HepG2 (cell line): ENCODE measurements at regions not wholly inside any gene's neighbourhood (a gene's known extent, or its start where the extent isn't known, plus 50 kb on each side); places are given as distances from the start of the nearest gene placed in this dataset.

Experiments
- ATAC-seq: fragments of 200-7000 bp; cut with Tn5 transposase; 3 replicates; pipeline ENCODE4 v1.9.1; 2020; ENCODE audit warnings: mild to moderate bottlenecking, moderate library complexity
- BruUV-seq: library from RNA; stranded (reverse); fragments of 400-500 nt; replicated peaks from 2 replicates; lab custom pipeline; 2021; lab: Mats Ljungman, UMichigan
- CTCF ChIA-PET: fragments of 300-600 bp; formaldehyde crosslinking; extraction: SDS; loops from one replicate; lab custom pipeline; 2021; ENCODE audit warnings: low total read pairs, inconsistent platforms, low intra/inter-chr PET ratio; lab: Yijun Ruan, JAX
- POLR2A ChIA-PET: fragments of 350-600 bp; sonication (Branson Sonifier 250); formaldehyde crosslinking; loops from one replicate; lab custom pipeline; 2020; ENCODE audit warnings: antibody characterized with exemption, inconsistent platforms; lab: Yijun Ruan, JAX
- DNase-seq: peaks from one replicate; pipeline ENCODE4 v3.0.0-alpha.2; 2015; ENCODE audit warnings: low spot score
- FAIRE-seq: peaks from 3 replicates; lab custom pipeline; 2011; peaks lifted over from hg19 to GRCh38; lab: Jason Lieb, UNC
- H2AFZ ChIP-seq: one replicate; pipeline ENCODE4 v1.6.1; 2011; ENCODE audit warnings: low read length, inconsistent platforms
- H3K27ac ChIP-seq: fragments of 300-600 bp; 3 replicates; pipeline ENCODE4 v1.8.0; 2011; ENCODE audit warnings: mixed run types, mild to moderate bottlenecking, mixed read lengths, low read length, inconsistent platforms; ENCODE audit not compliant: insufficient read depth; ENCODE audit errors: extremely low read length
- H3K27me3 ChIP-seq, 2 experiments: fragments of 200-600 bp in 1 of 2; 2 replicates in 1 of 2; 3 replicates in 1 of 2; pipeline versions ENCODE4 v1.6.0 to v1.8.0; 2011; ENCODE audit warnings: low read length in 2 of 2, mild to moderate bottlenecking in 2 of 2, moderate library complexity in 2 of 2, inconsistent platforms in 1 of 2; ENCODE audit not compliant: insufficient read depth in 2 of 2, control insufficient read depth in 1 of 2
- H3K36me3 ChIP-seq, 2 experiments: fragments of 200-600 bp in 1 of 2; replicated peaks in 1 of 2; 2 replicates in 1 of 2; 3 replicates in 1 of 2; pipeline versions ENCODE4 v1.5.1 to v1.8.0; 2011; ENCODE audit warnings: low read length in 2 of 2, inconsistent platforms in 1 of 2; ENCODE audit not compliant: insufficient read depth in 2 of 2, control insufficient read depth in 1 of 2
- H3K4me1 ChIP-seq: 2 replicates; pipeline ENCODE4 v1.5.1; 2012; ENCODE audit warnings: low read length, inconsistent platforms; ENCODE audit not compliant: insufficient read depth
- H3K4me2 ChIP-seq: 2 replicates; pipeline ENCODE4 v1.6.0; 2011; ENCODE audit warnings: low read depth, low read length, inconsistent platforms
- H3K4me3 ChIP-seq, 3 experiments: fragments of 200-600 bp in 1 of 3; sonication (generic), shearing (Covaris generic) in 1 of 3; replicated peaks in 1 of 3; 2 replicates each; pipeline ENCODE4 v1.5.1; 2011 to 2016; ENCODE audit warnings: low read length in 3 of 3, inconsistent platforms in 2 of 3, low read depth in 2 of 3, mild to moderate bottlenecking in 2 of 3, control low read depth in 1 of 3, mixed read lengths in 1 of 3; ENCODE audit not compliant: insufficient read depth in 1 of 3
- H3K79me2 ChIP-seq: one replicate; pipeline ENCODE4 v1.6.1; 2011; ENCODE audit warnings: low read length, inconsistent platforms; ENCODE audit not compliant: insufficient read depth
- H3K9ac ChIP-seq: 2 replicates; pipeline ENCODE4 v1.6.0; 2011; ENCODE audit warnings: mild to moderate bottlenecking, low read depth, low read length, inconsistent platforms; ENCODE audit not compliant: insufficient read depth
- H3K9me3 ChIP-seq: 2 replicates; pipeline ENCODE4 v1.5.1; 2012; ENCODE audit warnings: mild to moderate bottlenecking, low read length
- H4K20me1 ChIP-seq: 2 replicates; pipeline ENCODE4 v1.6.0; 2011; ENCODE audit warnings: inconsistent platforms, mild to moderate bottlenecking, low read length, moderate library complexity; ENCODE audit not compliant: insufficient read depth
- MAFF ChIP-seq: IDR thresholded peaks from 2 replicates; pipeline ENCODE4 v1.6.1; 2011; ENCODE audit warnings: low read depth, low read length, improper control_type of control experiment
- MAFK ChIP-seq, 2 experiments: IDR thresholded peaks in 1 of 2; conservative IDR thresholded peaks in 1 of 2; 2 replicates each; pipeline ENCODE4 v1.6.1; 2011; ENCODE audit warnings: improper control_type of control experiment in 2 of 2, low read length in 2 of 2
- NFATC3 ChIP-seq: sonication (generic); formaldehyde crosslinking; IDR thresholded peaks from 2 replicates; pipeline ENCODE4 v1.5.1; 2020; ENCODE audit warnings: mild to moderate bottlenecking, missing genetic modification reagents
- PCBP2 ChIP-seq: fragments of 200-400 bp; formaldehyde crosslinking; optimal IDR thresholded peaks from 2 replicates; pipeline ENCODE3; 2018; ENCODE audit warnings: low read length, low read depth; ENCODE audit not compliant: poor library complexity, severe bottlenecking
- SMARCE1 ChIP-seq: fragments of 450-650 bp; IDR thresholded peaks from 2 replicates; pipeline ENCODE4 v1.6.1; 2017; ENCODE audit warnings: borderline replicate concordance
- U2AF2 ChIP-seq: fragments of 200-400 bp; formaldehyde crosslinking; IDR thresholded peaks from 2 replicates; pipeline ENCODE4 v1.6.1; 2017; ENCODE audit warnings: low read depth, mild to moderate bottlenecking, low read length
- ZNF274 ChIP-seq: sonication (generic); formaldehyde crosslinking; IDR thresholded peaks from 2 replicates; pipeline ENCODE4 v1.5.1; 2020; ENCODE audit warnings: mild to moderate bottlenecking, missing genetic modification reagents
- WGBS: methylation state at CpG from one replicate; pipeline ENCODE4 v1.1.6; 2017; ENCODE audit warnings: low lambda C conversion rate; 5-methylcytosine and 5-hydroxymethylcytosine counted together
- in situ Hi-C: cut with HindIII; loops from 2 replicates; pipeline ENCODE4 v1.10.0; 2017; ENCODE audit warnings: low pct_unique_long_range_greater_than_20kb; ENCODE audit not compliant: extremely low pct_ligation_motif_present
- intact Hi-C: fragments of 100-400 bp; cut with micrococcal nuclease; formaldehyde crosslinking; loops from one replicate; pipeline ENCODE4 v1.10.0; 2022; ENCODE audit not compliant: unreplicated experiment
- TF ChIP-seq, protein P1 (sequence below): sonication (generic); formaldehyde crosslinking; IDR thresholded peaks from 2 replicates; pipeline ENCODE4 v1.5.0; 2020; ENCODE audit warnings: mild to moderate bottlenecking, missing genetic modification reagents, moderate library complexity
- TF ChIP-seq, protein P2 (sequence below): sonication (generic); formaldehyde crosslinking; IDR thresholded peaks from 2 replicates; pipeline ENCODE4 v1.5.1; 2020; ENCODE audit warnings: mild to moderate bottlenecking, missing genetic modification reagents, moderate library complexity

GRCh38 chr10:78817361-78817760 is 251.4 kb upstream of the ZMIZ1 start:
- Histone ChIP-seq H2AFZ (no peak overlapping the region), H3K79me2 (no peaks in the 10 kb centered on the region), H3K36me3 (no peaks in the 10 kb centered on the region), H3K9ac (no peak overlapping the region), H3K27me3 (0 out of 5 replicates have a peak, but pooled peaks cover 0 to 5% of the 10 kb centered on the region in 2 experiments)
- in situ Hi-C loops = no loop called here
- FAIRE-seq (no peak), ATAC-seq (no peak)
- WGBS = 38% methylated on average over 3 of the region's 3 CpGs
- TF ChIP-seq PCBP2 = peak; percentile 84
- TF ChIP-seq ZNF274 (CRISPR knock-in tag) = no peak
- TF ChIP-seq MAFF = peak; percentile 54; the same call in 1 of the 2 replicates
- peak; percentile 46 to 67; a peak in 3 of 4 replicates for TF ChIP-seq MAFK (conservative IDR thresholded peaks at IDR 0.05 in 1 of 2, IDR thresholded peaks at IDR 0.05 in 1 of 2; ENCODE audit: low read length in 2 of 2)
- TF ChIP-seq, all 625 proteins: peak for 3
- H3K27ac ChIP-seq = no peak overlapping the region
- intact Hi-C loops = no loop called here
- H3K4me1 ChIP-seq = peaks cover 11% of the 10 kb centered on the region
- no peak overlapping the region for H3K4me3 ChIP-seq
- no peaks in the 10 kb centered on the region for H4K20me1 ChIP-seq
- POLR2A ChIA-PET = no interaction called here
- no peak overlapping the region for H3K4me2 ChIP-seq
- no peak for DNase-seq
- peaks cover 3% of the 10 kb centered on the region for H3K9me3 ChIP-seq
- BruUV-seq = no TSS peak
- CTCF ChIA-PET = no interaction called here

DNA sequence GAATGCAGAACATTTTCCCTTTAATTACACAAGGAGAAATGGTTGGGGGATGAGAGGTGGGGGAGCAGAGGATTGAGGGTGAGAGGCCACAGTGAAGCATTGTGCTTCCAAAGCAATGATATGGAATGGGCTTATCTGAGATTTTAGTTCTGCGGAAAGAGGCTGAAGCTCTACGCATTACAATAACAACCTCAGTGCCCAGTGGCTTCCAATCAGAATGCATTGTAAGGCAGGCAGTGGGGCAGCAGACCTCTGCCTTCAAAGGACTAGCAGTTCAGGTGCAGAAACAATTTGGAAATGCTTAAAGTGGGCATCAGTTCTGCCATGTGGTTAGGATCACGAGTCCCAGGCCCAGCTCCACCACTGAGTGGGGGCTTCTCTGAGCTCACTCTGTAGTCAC is 251.0 kb upstream of the ZMIZ1 start:
- Histone ChIP-seq H4K20me1 (no peaks in the 10 kb centered on the region), H3K27ac (no peak overlapping the region), H3K9ac (no peak overlapping the region), H3K4me1 (peaks cover 11% of the 10 kb centered on the region), H3K4me3 (no peak overlapping the region), H3K27me3 (0 out of 5 replicates have a peak, but pooled peaks cover 0 to 5% of the 10 kb centered on the region in 2 experiments), H3K9me3 (peaks cover 7% of the 10 kb centered on the region)
- DNase-seq = no peak
- 64% methylated on average over 3 of the region's 3 CpGs for WGBS
- BruUV-seq = no TSS peak
- in situ Hi-C loops = no loop called here
- CTCF ChIA-PET = no interaction called here
- TF ChIP-seq, protein P1, sequence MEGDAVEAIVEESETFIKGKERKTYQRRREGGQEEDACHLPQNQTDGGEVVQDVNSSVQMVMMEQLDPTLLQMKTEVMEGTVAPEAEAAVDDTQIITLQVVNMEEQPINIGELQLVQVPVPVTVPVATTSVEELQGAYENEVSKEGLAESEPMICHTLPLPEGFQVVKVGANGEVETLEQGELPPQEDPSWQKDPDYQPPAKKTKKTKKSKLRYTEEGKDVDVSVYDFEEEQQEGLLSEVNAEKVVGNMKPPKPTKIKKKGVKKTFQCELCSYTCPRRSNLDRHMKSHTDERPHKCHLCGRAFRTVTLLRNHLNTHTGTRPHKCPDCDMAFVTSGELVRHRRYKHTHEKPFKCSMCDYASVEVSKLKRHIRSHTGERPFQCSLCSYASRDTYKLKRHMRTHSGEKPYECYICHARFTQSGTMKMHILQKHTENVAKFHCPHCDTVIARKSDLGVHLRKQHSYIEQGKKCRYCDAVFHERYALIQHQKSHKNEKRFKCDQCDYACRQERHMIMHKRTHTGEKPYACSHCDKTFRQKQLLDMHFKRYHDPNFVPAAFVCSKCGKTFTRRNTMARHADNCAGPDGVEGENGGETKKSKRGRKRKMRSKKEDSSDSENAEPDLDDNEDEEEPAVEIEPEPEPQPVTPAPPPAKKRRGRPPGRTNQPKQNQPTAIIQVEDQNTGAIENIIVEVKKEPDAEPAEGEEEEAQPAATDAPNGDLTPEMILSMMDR (CRISPR knock-in tag) = no peak
- TF ChIP-seq NFATC3 (CRISPR knock-in tag) (no peak), SMARCE1 (no peak), U2AF2 (no peak)
- TF ChIP-seq, protein P2, sequence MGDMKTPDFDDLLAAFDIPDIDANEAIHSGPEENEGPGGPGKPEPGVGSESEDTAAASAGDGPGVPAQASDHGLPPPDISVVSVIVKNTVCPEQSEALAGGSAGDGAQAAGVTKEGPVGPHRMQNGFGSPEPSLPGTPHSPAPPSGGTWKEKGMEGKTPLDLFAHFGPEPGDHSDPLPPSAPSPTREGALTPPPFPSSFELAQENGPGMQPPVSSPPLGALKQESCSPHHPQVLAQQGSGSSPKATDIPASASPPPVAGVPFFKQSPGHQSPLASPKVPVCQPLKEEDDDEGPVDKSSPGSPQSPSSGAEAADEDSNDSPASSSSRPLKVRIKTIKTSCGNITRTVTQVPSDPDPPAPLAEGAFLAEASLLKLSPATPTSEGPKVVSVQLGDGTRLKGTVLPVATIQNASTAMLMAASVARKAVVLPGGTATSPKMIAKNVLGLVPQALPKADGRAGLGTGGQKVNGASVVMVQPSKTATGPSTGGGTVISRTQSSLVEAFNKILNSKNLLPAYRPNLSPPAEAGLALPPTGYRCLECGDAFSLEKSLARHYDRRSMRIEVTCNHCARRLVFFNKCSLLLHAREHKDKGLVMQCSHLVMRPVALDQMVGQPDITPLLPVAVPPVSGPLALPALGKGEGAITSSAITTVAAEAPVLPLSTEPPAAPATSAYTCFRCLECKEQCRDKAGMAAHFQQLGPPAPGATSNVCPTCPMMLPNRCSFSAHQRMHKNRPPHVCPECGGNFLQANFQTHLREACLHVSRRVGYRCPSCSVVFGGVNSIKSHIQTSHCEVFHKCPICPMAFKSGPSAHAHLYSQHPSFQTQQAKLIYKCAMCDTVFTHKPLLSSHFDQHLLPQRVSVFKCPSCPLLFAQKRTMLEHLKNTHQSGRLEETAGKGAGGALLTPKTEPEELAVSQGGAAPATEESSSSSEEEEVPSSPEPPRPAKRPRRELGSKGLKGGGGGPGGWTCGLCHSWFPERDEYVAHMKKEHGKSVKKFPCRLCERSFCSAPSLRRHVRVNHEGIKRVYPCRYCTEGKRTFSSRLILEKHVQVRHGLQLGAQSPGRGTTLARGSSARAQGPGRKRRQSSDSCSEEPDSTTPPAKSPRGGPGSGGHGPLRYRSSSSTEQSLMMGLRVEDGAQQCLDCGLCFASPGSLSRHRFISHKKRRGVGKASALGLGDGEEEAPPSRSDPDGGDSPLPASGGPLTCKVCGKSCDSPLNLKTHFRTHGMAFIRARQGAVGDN (CRISPR knock-in tag) = no peak
- TF ChIP-seq, all 625 proteins: peak for 0
- ATAC-seq (no peak), FAIRE-seq (no peak)
- H3K79me2 ChIP-seq = no peaks in the 10 kb centered on the region
- H3K4me2 ChIP-seq = no peak overlapping the region
- H3K36me3 ChIP-seq = no peaks in the 10 kb centered on the region
- no peak overlapping the region for H2AFZ ChIP-seq
- intact Hi-C loops = no loop called here
- POLR2A ChIA-PET = no interaction called here
